Lower leg skin (tissue), 3 donors: ENCODE measurements at regions not wholly inside any gene's neighbourhood (a gene's known extent, or its start where the extent isn't known, plus 50 kb on each side); places are given as distances from the start of the nearest gene placed in this dataset.

Source experiments
- POLR2A ChIP-seq, 2 donors: fragments of 450-650 bp; IDR thresholded peaks; one replicate each; pipeline ENCODE4 v1.6.1; 2016 to 2017; ENCODE audit warnings: antibody characterized with exemption in 2 of 2, mild to moderate bottlenecking in 1 of 2, moderate library complexity in 1 of 2
- TF ChIP-seq, protein P1 (sequence below), 3 donors: fragments of 450-650 bp; IDR thresholded peaks; one replicate each; pipeline ENCODE4 v1.5.1; 2016; ENCODE audit warnings: antibody characterized with exemption in 3 of 3, mild to moderate bottlenecking in 3 of 3, moderate library complexity in 2 of 3

DNA sequence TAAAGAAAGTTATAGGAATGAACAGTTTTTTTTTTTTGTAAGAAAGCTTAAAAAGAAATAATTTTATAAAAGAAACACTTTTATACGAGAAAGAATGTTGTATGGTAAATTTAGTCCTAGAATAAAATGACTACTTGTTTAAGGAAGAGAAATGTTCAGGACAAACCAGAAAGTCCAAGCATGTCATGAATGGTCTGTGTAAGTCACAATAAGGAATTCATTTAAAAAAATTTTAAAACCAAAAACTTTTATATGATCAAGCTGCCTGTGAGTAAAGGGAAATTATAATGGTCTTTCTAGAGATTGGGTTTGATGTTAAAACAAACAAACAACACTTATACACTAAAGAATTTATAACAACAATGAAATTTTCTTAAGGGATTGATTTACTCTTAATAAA, 858.9 kb upstream of the PCDH7 start:
- no peak for TF ChIP-seq POLR2A (IDR thresholded peaks at IDR 0.05)
- TF ChIP-seq, protein P1, sequence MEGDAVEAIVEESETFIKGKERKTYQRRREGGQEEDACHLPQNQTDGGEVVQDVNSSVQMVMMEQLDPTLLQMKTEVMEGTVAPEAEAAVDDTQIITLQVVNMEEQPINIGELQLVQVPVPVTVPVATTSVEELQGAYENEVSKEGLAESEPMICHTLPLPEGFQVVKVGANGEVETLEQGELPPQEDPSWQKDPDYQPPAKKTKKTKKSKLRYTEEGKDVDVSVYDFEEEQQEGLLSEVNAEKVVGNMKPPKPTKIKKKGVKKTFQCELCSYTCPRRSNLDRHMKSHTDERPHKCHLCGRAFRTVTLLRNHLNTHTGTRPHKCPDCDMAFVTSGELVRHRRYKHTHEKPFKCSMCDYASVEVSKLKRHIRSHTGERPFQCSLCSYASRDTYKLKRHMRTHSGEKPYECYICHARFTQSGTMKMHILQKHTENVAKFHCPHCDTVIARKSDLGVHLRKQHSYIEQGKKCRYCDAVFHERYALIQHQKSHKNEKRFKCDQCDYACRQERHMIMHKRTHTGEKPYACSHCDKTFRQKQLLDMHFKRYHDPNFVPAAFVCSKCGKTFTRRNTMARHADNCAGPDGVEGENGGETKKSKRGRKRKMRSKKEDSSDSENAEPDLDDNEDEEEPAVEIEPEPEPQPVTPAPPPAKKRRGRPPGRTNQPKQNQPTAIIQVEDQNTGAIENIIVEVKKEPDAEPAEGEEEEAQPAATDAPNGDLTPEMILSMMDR (IDR thresholded peaks at IDR 0.05), result no peak
